ENCODE measurements at regions not wholly inside any gene's neighbourhood (a gene's known extent, or its start where the extent isn't known, plus 50 kb on each side); places are given as distances from the start of the nearest gene placed in this dataset.

GRCh38 chr9:6134661-6135180, 80.9 kb upstream of the IL33 start:
- no peaks in the 10 kb centered on the region for H3K4me1 Mint-ChIP-seq (ENCODE audit: insufficient read depth, unreplicated experiment)
- BruUV-seq (replicated peaks) = no TSS peak
- H3K36me3 Mint-ChIP-seq (ENCODE audit: insufficient read depth, unreplicated experiment) = no peaks in the 10 kb centered on the region
- intact Hi-C loops (cut with micrococcal nuclease) = no loop called here
- TF ChIP-seq, protein P1, sequence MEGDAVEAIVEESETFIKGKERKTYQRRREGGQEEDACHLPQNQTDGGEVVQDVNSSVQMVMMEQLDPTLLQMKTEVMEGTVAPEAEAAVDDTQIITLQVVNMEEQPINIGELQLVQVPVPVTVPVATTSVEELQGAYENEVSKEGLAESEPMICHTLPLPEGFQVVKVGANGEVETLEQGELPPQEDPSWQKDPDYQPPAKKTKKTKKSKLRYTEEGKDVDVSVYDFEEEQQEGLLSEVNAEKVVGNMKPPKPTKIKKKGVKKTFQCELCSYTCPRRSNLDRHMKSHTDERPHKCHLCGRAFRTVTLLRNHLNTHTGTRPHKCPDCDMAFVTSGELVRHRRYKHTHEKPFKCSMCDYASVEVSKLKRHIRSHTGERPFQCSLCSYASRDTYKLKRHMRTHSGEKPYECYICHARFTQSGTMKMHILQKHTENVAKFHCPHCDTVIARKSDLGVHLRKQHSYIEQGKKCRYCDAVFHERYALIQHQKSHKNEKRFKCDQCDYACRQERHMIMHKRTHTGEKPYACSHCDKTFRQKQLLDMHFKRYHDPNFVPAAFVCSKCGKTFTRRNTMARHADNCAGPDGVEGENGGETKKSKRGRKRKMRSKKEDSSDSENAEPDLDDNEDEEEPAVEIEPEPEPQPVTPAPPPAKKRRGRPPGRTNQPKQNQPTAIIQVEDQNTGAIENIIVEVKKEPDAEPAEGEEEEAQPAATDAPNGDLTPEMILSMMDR (IDR thresholded peaks at IDR 0.05; ENCODE audit: unreplicated experiment) = no peak
- no peak for DNase-seq (ENCODE audit: unreplicated experiment)
- H3K27me3 Mint-ChIP-seq (ENCODE audit: insufficient read depth, unreplicated experiment) = no peaks in the 10 kb centered on the region
- no peak overlapping the region for H3K27ac Mint-ChIP-seq (ENCODE audit: low read depth, unreplicated experiment)
- no peak overlapping the region for H3K4me3 Mint-ChIP-seq (ENCODE audit: unreplicated experiment)
- CTCF ChIA-PET = no interaction called here
- POLR2A ChIA-PET = interaction anchor here (0.6 kb wide), 1 partner anchor 25 kb away, joined by 3 read pairs; no protein-coding TSS in a partner anchor
- no peaks in the 10 kb centered on the region for H3K9me3 Mint-ChIP-seq (ENCODE audit: unreplicated experiment)

GRCh38 chr9:6133346-6134063, 82.1 kb upstream of the IL33 start:
- TF ChIP-seq, protein P1 (IDR thresholded peaks at IDR 0.05; ENCODE audit: unreplicated experiment) = no peak
- H3K4me1 Mint-ChIP-seq (ENCODE audit: insufficient read depth, unreplicated experiment) = no peaks in the 10 kb centered on the region
- H3K27ac Mint-ChIP-seq (ENCODE audit: low read depth, unreplicated experiment) = no peak overlapping the region
- no peaks in the 10 kb centered on the region for H3K36me3 Mint-ChIP-seq (ENCODE audit: insufficient read depth, unreplicated experiment)
- H3K27me3 Mint-ChIP-seq (ENCODE audit: insufficient read depth, unreplicated experiment) = no peaks in the 10 kb centered on the region
- no TSS peak for BruUV-seq (replicated peaks)
- POLR2A ChIA-PET = interaction anchor here (0.6 kb wide), 1 partner anchor 69 kb away, joined by 3 read pairs; no protein-coding TSS in a partner anchor
- no peaks in the 10 kb centered on the region for H3K9me3 Mint-ChIP-seq (ENCODE audit: unreplicated experiment)
- H3K4me3 Mint-ChIP-seq (ENCODE audit: unreplicated experiment) = no peak overlapping the region
- CTCF ChIA-PET = no interaction called here
- intact Hi-C loops (cut with micrococcal nuclease) = no loop called here
- no peak for DNase-seq (ENCODE audit: unreplicated experiment)

DNA sequence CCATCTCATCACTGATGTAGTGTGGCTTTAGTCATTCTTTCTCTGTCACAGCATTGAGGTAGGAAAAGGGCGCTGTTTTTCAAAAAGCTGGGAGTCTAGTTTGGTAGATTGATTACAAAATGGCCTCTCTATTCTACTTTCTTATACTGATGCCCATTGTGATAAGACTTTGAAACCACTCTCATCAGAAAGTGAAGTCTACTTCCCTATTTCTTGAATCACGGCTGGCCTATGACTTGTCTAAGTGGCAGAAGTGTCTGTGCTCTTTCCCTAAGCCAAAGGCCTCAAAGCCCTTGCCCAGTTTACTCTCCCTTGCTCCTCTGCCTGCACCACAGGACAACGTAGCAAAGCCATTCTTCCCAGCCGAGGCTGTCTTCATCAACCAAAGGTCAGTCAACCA, 83.0 kb upstream of the IL33 start:
- Mint-ChIP-seq H3K27me3 (ENCODE audit: insufficient read depth, unreplicated experiment) (no peaks in the 10 kb centered on the region), H3K9me3 (ENCODE audit: unreplicated experiment) (no peaks in the 10 kb centered on the region), H3K36me3 (ENCODE audit: insufficient read depth, unreplicated experiment) (no peaks in the 10 kb centered on the region), H3K4me1 (ENCODE audit: insufficient read depth, unreplicated experiment) (no peaks in the 10 kb centered on the region), H3K4me3 (ENCODE audit: unreplicated experiment) (no peak overlapping the region), H3K27ac (ENCODE audit: low read depth, unreplicated experiment) (no peak overlapping the region)
- DNase-seq (ENCODE audit: unreplicated experiment) = no peak
- CTCF ChIA-PET = interaction anchor here (0.9 kb wide), 1 partner anchor 26 kb away, joined by 3 read pairs; no protein-coding TSS in a partner anchor
- POLR2A ChIA-PET = interaction anchor here (0.6 kb wide), 1 partner anchor 13 kb away, joined by 3 read pairs; no protein-coding TSS in a partner anchor
- BruUV-seq (replicated peaks) = no TSS peak
- TF ChIP-seq, protein P1 (IDR thresholded peaks at IDR 0.05; ENCODE audit: unreplicated experiment) = no peak
- intact Hi-C loops (cut with micrococcal nuclease) = no loop called here

DNA sequence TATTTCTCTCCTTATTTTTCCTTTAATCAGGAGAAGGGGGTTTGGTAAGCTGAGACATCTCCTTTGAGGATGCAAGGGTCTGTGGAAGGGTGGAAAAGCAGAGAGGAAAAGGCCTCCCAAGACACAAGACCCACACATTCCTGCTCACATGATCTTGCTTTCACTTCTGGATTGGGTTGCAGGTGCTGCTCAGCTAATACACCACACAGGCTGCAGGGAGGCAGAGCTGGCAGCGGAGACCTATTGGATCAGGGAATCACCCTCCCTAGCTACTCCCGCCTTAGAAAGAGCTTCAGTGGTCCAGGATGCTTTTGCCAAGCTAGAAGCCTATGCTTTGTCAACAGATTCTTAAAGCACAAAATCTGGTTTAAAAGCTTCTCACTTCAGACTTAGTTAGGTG, 87.6 kb upstream of the IL33 start:
- intact Hi-C loops (cut with micrococcal nuclease) = no loop called here
- no peaks in the 10 kb centered on the region for H3K27me3 Mint-ChIP-seq (ENCODE audit: insufficient read depth, unreplicated experiment)
- H3K9me3 Mint-ChIP-seq (ENCODE audit: unreplicated experiment) = no peaks in the 10 kb centered on the region
- BruUV-seq (replicated peaks) = no TSS peak
- ChIA-PET POLR2A (no interaction called here), CTCF (interaction anchor here (3.4 kb wide), 1 partner anchor 178 kb away, joined by 12 read pairs; no protein-coding TSS in a partner anchor)
- no peak for DNase-seq (ENCODE audit: unreplicated experiment)
- H3K27ac Mint-ChIP-seq (ENCODE audit: low read depth, unreplicated experiment) = no peak overlapping the region
- no peak overlapping the region for H3K4me3 Mint-ChIP-seq (ENCODE audit: unreplicated experiment)
- TF ChIP-seq, protein P1 (IDR thresholded peaks at IDR 0.05; ENCODE audit: unreplicated experiment) = no peak
- H3K36me3 Mint-ChIP-seq (ENCODE audit: insufficient read depth, unreplicated experiment) = no peaks in the 10 kb centered on the region
- no peaks in the 10 kb centered on the region for H3K4me1 Mint-ChIP-seq (ENCODE audit: insufficient read depth, unreplicated experiment)
